Fibroblast of skin of right quadriceps (primary cell): ENCODE measurements at regions not wholly inside any gene's neighbourhood (a gene's known extent, or its start where the extent isn't known, plus 50 kb on each side); places are given as distances from the start of the nearest gene placed in this dataset.
A peak's percentile ranks its signal among the peaks of the same experiment; 100 is the strongest.
"Not testable (repeated sequence)": the region's sequence is repeated elsewhere in the genome, so short reads cannot be mapped to it uniquely, and the experiment has no call there.

ENCODE experiments used
- DNase-seq: peaks from one replicate; pipeline ENCODE4 v3.0.0-alpha.2; 2013

GRCh38 chr3:15993660-15994059 is 180.8 kb upstream of the GALNT15 start:
- not testable (repeated sequence) for DNase-seq

- not testable (repeated sequence) for DNase-seq
These were observed 178.0 kb upstream of the GALNT15 start for GRCh38 chr3:15996496-15996895.

GRCh38 chr3:15997274-15997943 is 177.1 kb upstream of the GALNT15 start:
- DNase-seq = no peak

- no peak for DNase-seq
These were observed 175.6 kb upstream of the GALNT15 start for GRCh38 chr3:15998911-15999310.

- DNase-seq = no peak
These were observed 169.7 kb upstream of the GALNT15 start for GRCh38 chr3:16004812-16005211.

- peak; percentile 40 for DNase-seq
These were observed 163.1 kb upstream of the GALNT15 start for GRCh38 chr3:16011376-16011775.

- DNase-seq = peak; percentile 79
These were observed 162.4 kb upstream of the GALNT15 start for GRCh38 chr3:16012086-16012485.

- peak; percentile 49 for DNase-seq
These were observed 160.9 kb upstream of the GALNT15 start for GRCh38 chr3:16013568-16013967.

- not testable (repeated sequence) for DNase-seq
These were observed 152.7 kb upstream of the GALNT15 start for GRCh38 chr3:16021801-16022200.

GRCh38 chr3:16023881-16024280 is 150.6 kb upstream of the GALNT15 start:
- not testable (repeated sequence) for DNase-seq

GRCh38 chr3:16024548-16024947 is 149.9 kb upstream of the GALNT15 start:
- DNase-seq = no peak

- DNase-seq = peak; percentile 10
These were observed 147.7 kb upstream of the GALNT15 start for GRCh38 chr3:16026753-16027152.

GRCh38 chr3:16028604-16029003 is 145.9 kb upstream of the GALNT15 start:
- peak; percentile 91 for DNase-seq

- no peak for DNase-seq
These were observed 144.1 kb upstream of the GALNT15 start for GRCh38 chr3:16030342-16030741.

GRCh38 chr3:16031434-16031833 is 143.0 kb upstream of the GALNT15 start:
- no peak for DNase-seq

GRCh38 chr3:16033889-16034687 is 140.4 kb upstream of the GALNT15 start:
- DNase-seq = peak; percentile 46

GRCh38 chr3:16040991-16041390 is 133.5 kb upstream of the GALNT15 start:
- no peak for DNase-seq

GRCh38 chr3:16048435-16049318 is 125.8 kb upstream of the GALNT15 start:
- peak; percentile 81 for DNase-seq

- peak; percentile 47 for DNase-seq
These were observed 123.6 kb upstream of the GALNT15 start for GRCh38 chr3:16050641-16051467.

GRCh38 chr3:16051691-16052090 is 122.8 kb upstream of the GALNT15 start:
- DNase-seq = peak; percentile 58

GRCh38 chr3:16052964-16053363 is 121.5 kb upstream of the GALNT15 start:
- no peak for DNase-seq

- no peak for DNase-seq
These were observed 120.7 kb upstream of the GALNT15 start for GRCh38 chr3:16053794-16054193.
